ENCODE measurements at regions not wholly inside any gene's neighbourhood (a gene's known extent, or its start where the extent isn't known, plus 50 kb on each side); places are given as distances from the start of the nearest gene placed in this dataset.
"Not testable (repeated sequence)": the region's sequence is repeated elsewhere in the genome, so short reads cannot be mapped to it uniquely, and the experiment has no call there.

- Histone ChIP-seq H3K27me3 (ENCODE audit: control insufficient read depth, insufficient read depth, low read length) (no peaks in the 10 kb centered on the region), H3K4me3 (ENCODE audit: low read depth, low read length) (no peak overlapping the region), H3K36me3 (ENCODE audit: control insufficient read depth, insufficient read depth, low read length) (no peaks in the 10 kb centered on the region)
- no peak for TF ChIP-seq CTCF (IDR thresholded peaks at IDR 0.05; ENCODE audit: insufficient read depth, low read length, severe bottlenecking)
- DNase-seq (ENCODE audit: low read depth): no peak
- no peak for FAIRE-seq
Measured at GRCh38 chr1:68725001-68725752, 228.3 kb upstream of the DEPDC1 start.

GRCh38 chr1:68739486-68739885 is 242.6 kb upstream of the DEPDC1 start:
- H3K27me3 ChIP-seq (ENCODE audit: control insufficient read depth, insufficient read depth, low read length); FAIRE-seq; H3K36me3 ChIP-seq (ENCODE audit: control insufficient read depth, insufficient read depth, low read length); DNase-seq (ENCODE audit: low read depth); H3K4me3 ChIP-seq (ENCODE audit: low read depth, low read length): not testable (repeated sequence)

GRCh38 chr1:68745011-68745410 is 248.1 kb upstream of the DEPDC1 start:
- no peak for TF ChIP-seq CTCF (IDR thresholded peaks at IDR 0.05; ENCODE audit: insufficient read depth, low read length, severe bottlenecking)
- H3K27me3 ChIP-seq (ENCODE audit: control insufficient read depth, insufficient read depth, low read length): no peaks in the 10 kb centered on the region
- DNase-seq (ENCODE audit: low read depth) (no peak), FAIRE-seq (no peak)
- no peak overlapping the region for H3K4me3 ChIP-seq (ENCODE audit: low read depth, low read length)
- no peaks in the 10 kb centered on the region for H3K36me3 ChIP-seq (ENCODE audit: control insufficient read depth, insufficient read depth, low read length)

- no peak for DNase-seq (ENCODE audit: low read depth)
- Histone ChIP-seq H3K36me3 (ENCODE audit: control insufficient read depth, insufficient read depth, low read length) (no peaks in the 10 kb centered on the region), H3K27me3 (ENCODE audit: control insufficient read depth, insufficient read depth, low read length) (no peaks in the 10 kb centered on the region), H3K4me3 (ENCODE audit: low read depth, low read length) (no peak overlapping the region)
- TF ChIP-seq CTCF (IDR thresholded peaks at IDR 0.05; ENCODE audit: insufficient read depth, low read length, severe bottlenecking): no peak
- no peak for FAIRE-seq
Measured at GRCh38 chr1:68745451-68745850, 248.6 kb upstream of the DEPDC1 start.

GRCh38 chr1:68746378-68746777 is 249.5 kb upstream of the DEPDC1 start:
- TF ChIP-seq CTCF (IDR thresholded peaks at IDR 0.05; ENCODE audit: insufficient read depth, low read length, severe bottlenecking): no peak
- FAIRE-seq (no peak), DNase-seq (ENCODE audit: low read depth) (no peak)
- H3K36me3 ChIP-seq (ENCODE audit: control insufficient read depth, insufficient read depth, low read length): no peaks in the 10 kb centered on the region
- no peak overlapping the region for H3K4me3 ChIP-seq (ENCODE audit: low read depth, low read length)
- no peaks in the 10 kb centered on the region for H3K27me3 ChIP-seq (ENCODE audit: control insufficient read depth, insufficient read depth, low read length)

GRCh38 chr1:68751723-68752122 is 254.8 kb upstream of the DEPDC1 start:
- H3K36me3 ChIP-seq (ENCODE audit: control insufficient read depth, insufficient read depth, low read length): no peaks in the 10 kb centered on the region
- TF ChIP-seq CTCF (IDR thresholded peaks at IDR 0.05; ENCODE audit: insufficient read depth, low read length, severe bottlenecking): no peak

More at GRCh38 chr1:68751723-68752122, 254.8 kb upstream of the DEPDC1 start:
- no peak for FAIRE-seq
- no peaks in the 10 kb centered on the region for H3K27me3 ChIP-seq (ENCODE audit: control insufficient read depth, insufficient read depth, low read length)
- no peak for DNase-seq (ENCODE audit: low read depth)
- no peak overlapping the region for H3K4me3 ChIP-seq (ENCODE audit: low read depth, low read length)
